ENCODE measurements at regions not wholly inside any gene's neighbourhood (a gene's known extent, or its start where the extent isn't known, plus 50 kb on each side); places are given as distances from the start of the nearest gene placed in this dataset.

- no peaks in the 10 kb centered on the region for H3K9me3 ChIP-seq (ENCODE audit: control insufficient read depth in 1 of 2, low read length in 2 of 2)
- H3K27me3 ChIP-seq (ENCODE audit: low read depth, low read length) = no peaks in the 10 kb centered on the region
- H3K36me3 ChIP-seq (ENCODE audit: control insufficient read depth in 1 of 2, insufficient read depth in 2 of 2, low read length in 2 of 2) = no peaks in the 10 kb centered on the region
- no peak overlapping the region for H3K4me3 ChIP-seq (ENCODE audit: low read depth in 1 of 2, low read length in 2 of 2)
- no peaks in the 10 kb centered on the region for H3K4me1 ChIP-seq (ENCODE audit: control insufficient read depth in 1 of 2, insufficient read depth in 2 of 2, low read length in 2 of 2)
- H3K27ac ChIP-seq (ENCODE audit: low read length) = no peak overlapping the region
These were observed 102.4 kb upstream of the TMEM132C start for GRCh38 chr12:128164533-128164932.

DNA sequence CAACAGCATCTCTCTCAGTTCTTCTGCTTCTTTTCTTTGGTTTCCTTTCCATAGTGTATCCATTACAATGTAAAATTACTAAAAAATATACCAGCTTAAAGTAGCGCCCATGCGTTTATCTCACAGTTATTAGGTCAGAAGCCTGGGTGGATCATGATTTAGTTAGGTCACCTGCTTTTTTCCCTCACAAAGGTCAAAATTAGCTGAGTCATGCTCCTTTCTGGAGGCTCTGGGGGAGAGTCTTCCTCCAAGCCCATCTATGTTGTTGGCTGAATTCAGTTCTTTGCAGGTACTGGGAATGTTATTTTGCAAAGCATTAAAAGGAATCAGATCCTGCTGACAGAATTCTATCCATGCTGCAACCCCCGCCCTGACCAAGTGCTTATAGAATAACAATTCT is 101.6 kb upstream of the TMEM132C start:
- Histone ChIP-seq H3K27me3 (ENCODE audit: low read depth, low read length) (no peaks in the 10 kb centered on the region), H3K9me3 (ENCODE audit: control insufficient read depth in 1 of 2, low read length in 2 of 2) (no peaks in the 10 kb centered on the region), H3K4me1 (ENCODE audit: control insufficient read depth in 1 of 2, insufficient read depth in 2 of 2, low read length in 2 of 2) (no peaks in the 10 kb centered on the region), H3K4me3 (ENCODE audit: low read depth in 1 of 2, low read length in 2 of 2) (no peak overlapping the region), H3K27ac (ENCODE audit: low read length) (no peak overlapping the region), H3K36me3 (ENCODE audit: control insufficient read depth in 1 of 2, insufficient read depth in 2 of 2, low read length in 2 of 2) (no peaks in the 10 kb centered on the region)

GRCh38 chr12:128168273-128168672 is 98.7 kb upstream of the TMEM132C start:
- Histone ChIP-seq H3K9me3 (ENCODE audit: control insufficient read depth in 1 of 2, low read length in 2 of 2) (no peaks in the 10 kb centered on the region), H3K4me3 (ENCODE audit: low read depth in 1 of 2, low read length in 2 of 2) (no peak overlapping the region), H3K27me3 (ENCODE audit: low read depth, low read length) (no peaks in the 10 kb centered on the region)

GRCh38 chr12:128170181-128170580 is 96.8 kb upstream of the TMEM132C start:
- no peaks in the 10 kb centered on the region for H3K36me3 ChIP-seq (ENCODE audit: control insufficient read depth in 1 of 2, insufficient read depth in 2 of 2, low read length in 2 of 2)
- H3K27me3 ChIP-seq (ENCODE audit: low read depth, low read length) = no peaks in the 10 kb centered on the region
- H3K4me1 ChIP-seq (ENCODE audit: control insufficient read depth in 1 of 2, insufficient read depth in 2 of 2, low read length in 2 of 2) = no peaks in the 10 kb centered on the region
- H3K4me3 ChIP-seq (ENCODE audit: low read depth in 1 of 2, low read length in 2 of 2) = no peak overlapping the region
- no peaks in the 10 kb centered on the region for H3K9me3 ChIP-seq (ENCODE audit: control insufficient read depth in 1 of 2, low read length in 2 of 2)
- no peak overlapping the region for H3K27ac ChIP-seq (ENCODE audit: low read length)

More at GRCh38 chr12:128168273-128168672, 98.7 kb upstream of the TMEM132C start:
- Histone ChIP-seq H3K27ac (ENCODE audit: low read length) (no peak overlapping the region), H3K36me3 (ENCODE audit: control insufficient read depth in 1 of 2, insufficient read depth in 2 of 2, low read length in 2 of 2) (no peaks in the 10 kb centered on the region), H3K4me1 (ENCODE audit: control insufficient read depth in 1 of 2, insufficient read depth in 2 of 2, low read length in 2 of 2) (no peaks in the 10 kb centered on the region)

DNA sequence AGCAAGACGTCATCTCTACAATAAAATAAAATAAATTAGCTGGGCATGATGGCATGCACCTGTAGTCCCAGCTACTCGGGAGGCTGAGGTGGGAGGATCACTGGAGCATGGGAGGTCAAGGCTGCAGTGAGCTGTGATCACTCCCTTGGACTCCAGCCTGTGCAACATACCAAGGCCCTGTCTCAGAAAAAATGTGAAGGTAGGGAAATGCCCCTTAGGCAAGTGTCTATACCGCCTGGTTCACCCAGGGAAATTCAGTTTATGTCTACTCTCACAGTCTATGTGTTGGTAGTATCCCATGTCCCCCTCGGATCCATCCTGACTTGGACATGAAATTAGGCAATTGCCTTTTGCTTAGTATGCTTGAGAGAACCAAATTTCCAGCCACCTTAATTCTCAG is 88.4 kb upstream of the TMEM132C start:
- no peaks in the 10 kb centered on the region for H3K4me1 ChIP-seq (ENCODE audit: control insufficient read depth in 1 of 2, insufficient read depth in 2 of 2, low read length in 2 of 2)

DNA sequence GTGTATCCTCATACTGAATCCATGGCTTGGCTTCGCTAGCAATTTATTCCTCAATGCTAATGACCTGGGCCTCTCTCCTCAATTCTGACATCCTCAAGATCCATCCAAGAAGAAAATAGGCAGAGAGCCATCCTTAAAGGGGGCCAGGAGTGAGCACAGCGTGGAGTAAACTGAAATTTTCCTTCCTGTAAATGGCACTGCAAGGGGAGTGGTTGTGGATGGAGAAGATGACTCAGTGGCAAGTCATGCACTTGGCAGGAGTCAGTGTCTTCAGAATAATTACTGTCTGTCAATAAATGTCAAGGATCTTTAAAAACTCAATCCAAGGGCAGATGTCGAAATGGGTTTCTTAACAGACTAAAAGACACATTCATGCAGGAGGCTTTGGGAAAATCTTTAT is 88.0 kb upstream of the TMEM132C start:
- no peak overlapping the region for H3K27ac ChIP-seq (ENCODE audit: low read length)

More for the DNA sequence above, 88.4 kb upstream of the TMEM132C start:
- Histone ChIP-seq H3K27ac (ENCODE audit: low read length) (no peak overlapping the region), H3K4me3 (ENCODE audit: low read depth in 1 of 2, low read length in 2 of 2) (no peak overlapping the region), H3K27me3 (ENCODE audit: low read depth, low read length) (no peaks in the 10 kb centered on the region), H3K36me3 (ENCODE audit: control insufficient read depth in 1 of 2, insufficient read depth in 2 of 2, low read length in 2 of 2) (no peaks in the 10 kb centered on the region), H3K9me3 (ENCODE audit: control insufficient read depth in 1 of 2, low read length in 2 of 2) (no peaks in the 10 kb centered on the region)

DNA sequence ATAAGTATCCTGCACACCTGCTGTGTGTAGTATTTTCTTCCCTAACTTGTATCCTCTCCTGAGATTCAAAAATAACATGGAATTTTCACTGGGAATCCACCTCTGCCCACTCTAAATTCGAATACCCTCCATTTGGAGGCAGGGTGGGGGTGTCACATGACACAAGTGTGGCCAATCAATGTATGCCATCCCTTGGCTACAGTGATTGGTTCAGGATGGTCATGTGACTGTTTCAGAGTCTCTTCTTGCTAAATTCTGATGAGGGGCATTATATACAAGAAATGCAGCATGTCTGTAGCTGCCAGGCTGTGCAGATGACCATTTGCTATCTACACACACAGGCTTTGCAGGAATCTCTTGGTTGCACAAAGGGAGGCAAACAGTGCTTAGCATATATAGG is 86.8 kb upstream of the TMEM132C start:
- Histone ChIP-seq H3K4me3 (ENCODE audit: low read depth in 1 of 2, low read length in 2 of 2) (no peak overlapping the region), H3K4me1 (ENCODE audit: control insufficient read depth in 1 of 2, insufficient read depth in 2 of 2, low read length in 2 of 2) (no peaks in the 10 kb centered on the region), H3K9me3 (ENCODE audit: control insufficient read depth in 1 of 2, low read length in 2 of 2) (no peaks in the 10 kb centered on the region), H3K27ac (ENCODE audit: low read length) (no peak overlapping the region), H3K36me3 (ENCODE audit: control insufficient read depth in 1 of 2, insufficient read depth in 2 of 2, low read length in 2 of 2) (no peaks in the 10 kb centered on the region), H3K27me3 (ENCODE audit: low read depth, low read length) (no peaks in the 10 kb centered on the region)

More for the DNA sequence above, 88.0 kb upstream of the TMEM132C start:
- no peaks in the 10 kb centered on the region for H3K27me3 ChIP-seq (ENCODE audit: low read depth, low read length)
- H3K36me3 ChIP-seq (ENCODE audit: control insufficient read depth in 1 of 2, insufficient read depth in 2 of 2, low read length in 2 of 2) = no peaks in the 10 kb centered on the region
- no peak overlapping the region for H3K4me3 ChIP-seq (ENCODE audit: low read depth in 1 of 2, low read length in 2 of 2)
- no peaks in the 10 kb centered on the region for H3K9me3 ChIP-seq (ENCODE audit: control insufficient read depth in 1 of 2, low read length in 2 of 2)
- no peaks in the 10 kb centered on the region for H3K4me1 ChIP-seq (ENCODE audit: control insufficient read depth in 1 of 2, insufficient read depth in 2 of 2, low read length in 2 of 2)

GRCh38 chr12:128190052-128190451 is 76.9 kb upstream of the TMEM132C start:
- Histone ChIP-seq H3K9me3 (ENCODE audit: control insufficient read depth in 1 of 2, low read length in 2 of 2) (no peaks in the 10 kb centered on the region), H3K4me1 (ENCODE audit: control insufficient read depth in 1 of 2, insufficient read depth in 2 of 2, low read length in 2 of 2) (no peaks in the 10 kb centered on the region), H3K27me3 (ENCODE audit: low read depth, low read length) (no peaks in the 10 kb centered on the region), H3K4me3 (ENCODE audit: low read depth in 1 of 2, low read length in 2 of 2) (no peak overlapping the region), H3K36me3 (ENCODE audit: control insufficient read depth in 1 of 2, insufficient read depth in 2 of 2, low read length in 2 of 2) (no peaks in the 10 kb centered on the region), H3K27ac (ENCODE audit: low read length) (no peak overlapping the region)

DNA sequence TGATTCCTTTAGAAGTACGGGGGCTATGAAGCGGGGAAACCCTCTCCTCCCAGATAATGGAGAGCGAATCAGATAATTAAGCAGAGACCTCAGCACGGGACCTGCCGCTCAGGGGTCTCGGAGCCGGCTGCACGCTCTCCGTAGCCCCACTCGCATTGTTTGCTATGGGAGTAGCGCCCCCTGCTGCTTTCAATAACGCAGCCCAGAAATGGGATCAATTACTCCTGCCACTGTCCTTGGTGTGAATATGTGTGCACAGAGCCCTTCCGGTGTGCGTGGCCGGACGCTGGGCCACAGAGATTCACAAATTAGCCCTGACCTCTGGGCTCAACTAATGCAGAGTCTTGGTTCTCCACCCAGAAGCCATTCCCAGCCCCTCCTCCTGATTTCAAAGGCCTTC is 76.4 kb upstream of the TMEM132C start:
- H3K27me3 ChIP-seq (ENCODE audit: low read depth, low read length) = no peaks in the 10 kb centered on the region
- no peaks in the 10 kb centered on the region for H3K36me3 ChIP-seq (ENCODE audit: control insufficient read depth in 1 of 2, insufficient read depth in 2 of 2, low read length in 2 of 2)
- H3K27ac ChIP-seq (ENCODE audit: low read length) = no peak overlapping the region
- H3K9me3 ChIP-seq (ENCODE audit: control insufficient read depth in 1 of 2, low read length in 2 of 2) = no peaks in the 10 kb centered on the region
- no peak overlapping the region for H3K4me3 ChIP-seq (ENCODE audit: low read depth in 1 of 2, low read length in 2 of 2)
- no peaks in the 10 kb centered on the region for H3K4me1 ChIP-seq (ENCODE audit: control insufficient read depth in 1 of 2, insufficient read depth in 2 of 2, low read length in 2 of 2)

DNA sequence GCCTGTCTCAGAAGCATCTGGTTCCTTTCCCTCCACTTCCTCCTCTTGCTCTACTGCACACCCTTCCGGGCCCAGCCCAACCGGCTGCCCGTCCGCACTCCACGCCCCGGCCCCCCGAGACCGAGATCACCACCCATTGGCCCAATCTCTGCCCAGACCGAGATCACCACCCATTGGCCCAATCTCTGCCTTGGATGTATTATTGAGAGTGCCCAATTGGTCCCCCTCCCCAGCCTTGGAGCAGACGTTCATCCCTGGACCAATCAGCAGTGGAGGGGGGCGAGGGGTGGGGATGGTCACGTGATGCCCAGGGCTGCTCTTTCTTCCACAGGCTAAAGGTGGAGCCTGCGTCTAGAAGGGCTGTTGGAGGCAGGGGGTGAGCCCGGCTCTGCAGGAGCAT is 75.6 kb upstream of the TMEM132C start:
- H3K4me3 ChIP-seq (ENCODE audit: low read depth in 1 of 2, low read length in 2 of 2) = no peak overlapping the region
- no peaks in the 10 kb centered on the region for H3K4me1 ChIP-seq (ENCODE audit: control insufficient read depth in 1 of 2, insufficient read depth in 2 of 2, low read length in 2 of 2)
- H3K36me3 ChIP-seq (ENCODE audit: control insufficient read depth in 1 of 2, insufficient read depth in 2 of 2, low read length in 2 of 2) = no peaks in the 10 kb centered on the region
- H3K27ac ChIP-seq (ENCODE audit: low read length) = no peak overlapping the region
- no peaks in the 10 kb centered on the region for H3K9me3 ChIP-seq (ENCODE audit: control insufficient read depth in 1 of 2, low read length in 2 of 2)
- no peaks in the 10 kb centered on the region for H3K27me3 ChIP-seq (ENCODE audit: low read depth, low read length)

- Histone ChIP-seq H3K4me3 (ENCODE audit: low read depth in 1 of 2, low read length in 2 of 2) (no peak overlapping the region), H3K4me1 (ENCODE audit: control insufficient read depth in 1 of 2, insufficient read depth in 2 of 2, low read length in 2 of 2) (no peaks in the 10 kb centered on the region), H3K27ac (ENCODE audit: low read length) (no peak overlapping the region), H3K27me3 (ENCODE audit: low read depth, low read length) (no peaks in the 10 kb centered on the region), H3K36me3 (ENCODE audit: control insufficient read depth in 1 of 2, insufficient read depth in 2 of 2, low read length in 2 of 2) (no peaks in the 10 kb centered on the region), H3K9me3 (ENCODE audit: control insufficient read depth in 1 of 2, low read length in 2 of 2) (peaks cover 3 to 17% of the 10 kb centered on the region in 2 donors)
These were observed 62.3 kb upstream of the TMEM132C start for GRCh38 chr12:128204711-128205110.

- Histone ChIP-seq H3K4me1 (ENCODE audit: control insufficient read depth in 1 of 2, insufficient read depth in 2 of 2, low read length in 2 of 2) (no peaks in the 10 kb centered on the region), H3K27me3 (ENCODE audit: low read depth, low read length) (no peaks in the 10 kb centered on the region), H3K4me3 (ENCODE audit: low read depth in 1 of 2, low read length in 2 of 2) (no peak overlapping the region), H3K36me3 (ENCODE audit: control insufficient read depth in 1 of 2, insufficient read depth in 2 of 2, low read length in 2 of 2) (no peaks in the 10 kb centered on the region), H3K27ac (ENCODE audit: low read length) (no peak overlapping the region), H3K9me3 (ENCODE audit: control insufficient read depth in 1 of 2, low read length in 2 of 2) (peaks cover 3 to 15% of the 10 kb centered on the region in 2 donors)
These were observed 61.8 kb upstream of the TMEM132C start for GRCh38 chr12:128205145-128205544.

Measured in muscle layer of duodenum (tissue), 2 donors.